GM12878 (cell line): ENCODE measurements at regions not wholly inside any gene's neighbourhood (a gene's known extent, or its start where the extent isn't known, plus 50 kb on each side); places are given as distances from the start of the nearest gene placed in this dataset.

Source experiments
- BHLHE40 ChIP-seq, 2 experiments: fragments of 450-650 bp in 1 of 2; IDR thresholded peaks; 2 replicates each; pipeline ENCODE4 v1.6.1; 2011 to 2017; ENCODE audit warnings: low read depth in 2 of 2, borderline replicate concordance in 1 of 2, improper control_type of control experiment in 1 of 2, low read length in 1 of 2, mild to moderate bottlenecking in 1 of 2
- BRCA1 ChIP-seq: IDR thresholded peaks from 2 replicates; pipeline ENCODE4 v1.6.1; 2011; ENCODE audit warnings: low read depth, low read length, improper control_type of control experiment
- CEBPB ChIP-seq, 2 experiments: fragments of 150-350 bp in 1 of 2; IDR thresholded peaks; 2 replicates each; pipeline ENCODE4 v1.6.1; 2012 to 2014; ENCODE audit warnings: low read depth in 2 of 2, low read length in 2 of 2, borderline replicate concordance in 1 of 2, inconsistent platforms in 1 of 2
- CREB1 ChIP-seq: IDR thresholded peaks from 2 replicates; pipeline ENCODE4 v1.6.1; 2012; ENCODE audit warnings: low read depth, mild to moderate bottlenecking, inconsistent platforms
- CTCF ChIP-seq, 3 experiments: IDR thresholded peaks in 2 of 3; conservative IDR thresholded peaks in 1 of 3; 2 replicates each; pipeline ENCODE4 v1.5.1; 2011; ENCODE audit warnings: low read depth in 3 of 3, low read length in 3 of 3, mild to moderate bottlenecking in 3 of 3, control low read depth in 2 of 3, moderate library complexity in 2 of 3, inconsistent platforms in 1 of 3, mixed read lengths in 1 of 3; ENCODE audit not compliant: control insufficient read depth in 2 of 3, insufficient read depth in 1 of 3; ENCODE audit errors: extremely low read depth in 1 of 3
- DPF2 ChIP-seq: fragments of 450-650 bp; IDR thresholded peaks from 2 replicates; pipeline ENCODE4 v1.6.1; 2017; ENCODE audit warnings: mild to moderate bottlenecking
- HCFC1 ChIP-seq: fragments of 150-350 bp; IDR thresholded peaks from 2 replicates; pipeline ENCODE4 v1.6.1; 2014; ENCODE audit warnings: low read length
- HDGF ChIP-seq: fragments of 450-650 bp; IDR thresholded peaks from 2 replicates; pipeline ENCODE4 v1.6.1; 2016; ENCODE audit warnings: antibody characterized with exemption
- PML ChIP-seq: IDR thresholded peaks from 2 replicates; pipeline ENCODE4 v1.6.1; 2012; ENCODE audit warnings: low read length, inconsistent platforms
- POLR2AphosphoS2 ChIP-seq: IDR thresholded peaks from 2 replicates; pipeline ENCODE4 v1.6.1; 2011; ENCODE audit warnings: low read depth, mild to moderate bottlenecking, low read length, improper control_type of control experiment, moderate library complexity
- SKIL ChIP-seq: fragments of 450-650 bp; IDR thresholded peaks from 2 replicates; pipeline ENCODE4 v1.6.1; 2017; ENCODE audit warnings: mild to moderate bottlenecking, low read depth, inconsistent platforms; ENCODE audit not compliant: poor library complexity, severe bottlenecking
- ZBTB33 ChIP-seq: fragments of 450-650 bp; IDR thresholded peaks from 2 replicates; pipeline ENCODE4 v1.6.1; 2017; ENCODE audit warnings: mild to moderate bottlenecking

- TF ChIP-seq POLR2AphosphoS2 (no peak), CEBPB (IDR thresholded peaks at IDR 0.05; ENCODE audit: borderline replicate concordance in 1 of 2, low read depth in 2 of 2, low read length in 2 of 2) (no peak), DPF2 (no peak), CTCF (IDR thresholded peaks at IDR 0.05 in 2 of 3, conservative IDR thresholded peaks at IDR 0.05 in 1 of 3; ENCODE audit: control insufficient read depth in 2 of 3, extremely low read depth in 1 of 3, insufficient read depth in 1 of 3, low read depth in 3 of 3, low read length in 3 of 3) (no peak), BHLHE40 (IDR thresholded peaks at IDR 0.05; ENCODE audit: borderline replicate concordance in 1 of 2, low read depth in 2 of 2, low read length in 1 of 2) (no peak), SKIL (no peak), ZBTB33 (no peak), CREB1 (no peak), HDGF (no peak), PML (no peak), BRCA1 (no peak), HCFC1 (no peak)
Measured at GRCh38 chr11:92107331-92107730, 117.3 kb upstream of the FAT3 start.
